Ovary (tissue), 3 donors: ENCODE measurements at regions not wholly inside any gene's neighbourhood (a gene's known extent, or its start where the extent isn't known, plus 50 kb on each side); places are given as distances from the start of the nearest gene placed in this dataset.

Experiments used
- CTCF ChIP-seq, 3 donors: fragments of 450-650 bp in 2 of 3; fragments of 200-600 bp in 1 of 3; IDR thresholded peaks; one replicate each; pipeline versions ENCODE4 v1.5.1 to v1.8.0; 2016 to 2022; ENCODE audit warnings: antibody characterized with exemption in 3 of 3, mild to moderate bottlenecking in 1 of 3
- POLR2A ChIP-seq: fragments of 450-650 bp; IDR thresholded peaks from one replicate; pipeline ENCODE4 v1.6.1; 2017; ENCODE audit warnings: antibody characterized with exemption, mild to moderate bottlenecking, moderate library complexity
- donor health status: DM: no; HTN: no; CAD: no.

- TF ChIP-seq CTCF (IDR thresholded peaks at IDR 0.05) (no peak), POLR2A (no peak)
Measured at GRCh38 chr5:87020099-87020934, 247.4 kb upstream of the RASA1 start.
